Gastrocnemius medialis (tissue), 4 donors: ENCODE measurements at regions not wholly inside any gene's neighbourhood (a gene's known extent, or its start where the extent isn't known, plus 50 kb on each side); places are given as distances from the start of the nearest gene placed in this dataset.
"Not testable (repeated sequence)": the region's sequence is repeated elsewhere in the genome, so short reads cannot be mapped to it uniquely, and the experiment has no call there.

Source experiments
- ATAC-seq, 2 donors: fragments of 150-250 bp; one replicate each; pipeline ENCODE4 v1.9.1; 2016
- DNase-seq, 2 donors: peaks; one replicate each; pipeline ENCODE4 v3.0.0-alpha.2; 2019
- H3K27ac ChIP-seq, 4 donors: fragments of 200-600 bp; sonication (generic); 1 replicate in 1 of 4; 2 replicates in 3 of 4; pipeline ENCODE4 v1.5.1; 2016 to 2018; ENCODE audit warnings: mild to moderate bottlenecking in 2 of 4, moderate library complexity in 1 of 4
- H3K27me3 ChIP-seq, 3 donors: fragments of 200-600 bp; sonication (generic) in 2 of 3; 1 replicate in 1 of 3; 2 replicates in 2 of 3; pipeline versions ENCODE4 v1.5.1 to v1.6.0; 2016 to 2019; ENCODE audit warnings: mild to moderate bottlenecking in 1 of 3, moderate library complexity in 1 of 3
- H3K36me3 ChIP-seq, 2 donors: fragments of 200-600 bp; sonication (generic) in 1 of 2; one replicate each; pipeline ENCODE4 v1.5.1; 2017 to 2018
- H3K4me1 ChIP-seq, 2 donors: fragments of 200-600 bp; sonication (generic) in 1 of 2; one replicate each; pipeline ENCODE4 v1.5.1; 2016 to 2017; ENCODE audit warnings: mild to moderate bottlenecking in 2 of 2
- H3K4me3 ChIP-seq, 4 donors: fragments of 200-600 bp; sonication (generic) in 3 of 4; 1 replicate in 1 of 4; 2 replicates in 3 of 4; pipeline ENCODE4 v1.5.1; 2016 to 2019; ENCODE audit warnings: mild to moderate bottlenecking in 2 of 4
- H3K9me3 ChIP-seq, 3 donors: fragments of 200-600 bp; sonication (generic) in 2 of 3; 1 replicate in 1 of 3; 2 replicates in 2 of 3; pipeline ENCODE4 v1.5.1; 2016 to 2019
- POLR2A ChIP-seq, 2 donors: fragments of 450-650 bp; IDR thresholded peaks; one replicate each; pipeline ENCODE4 v1.6.1; 2017; ENCODE audit warnings: antibody characterized with exemption in 2 of 2, mild to moderate bottlenecking in 2 of 2, moderate library complexity in 2 of 2
- in situ Hi-C, 4 donors: fragments of 200-750 bp; cut with MboI; loops; one replicate each; pipeline versions ENCODE4 v1.15.0 to v1.8.0; 2017; ENCODE audit warnings: low sequenced_read_pairs in 4 of 4
- intact Hi-C: fragments of 100-400 bp; cut with DNase I; formaldehyde crosslinking; loops from one replicate; pipeline ENCODE4 v1.15.1; 2023; ENCODE audit warnings: low total_unique reads
- TF ChIP-seq, protein P1 (sequence below), 5 experiments: fragments of 450-650 bp in 3 of 5; fragments of 200-600 bp in 2 of 5; sonication (generic) in 2 of 5; IDR thresholded peaks in 4 of 5; conservative IDR thresholded peaks in 1 of 5; 1 replicate in 4 of 5; 2 replicates in 1 of 5; pipeline ENCODE4 v1.5.1; 2016 to 2019; ENCODE audit warnings: antibody characterized with exemption in 5 of 5, mild to moderate bottlenecking in 3 of 5, moderate library complexity in 3 of 5

DNA sequence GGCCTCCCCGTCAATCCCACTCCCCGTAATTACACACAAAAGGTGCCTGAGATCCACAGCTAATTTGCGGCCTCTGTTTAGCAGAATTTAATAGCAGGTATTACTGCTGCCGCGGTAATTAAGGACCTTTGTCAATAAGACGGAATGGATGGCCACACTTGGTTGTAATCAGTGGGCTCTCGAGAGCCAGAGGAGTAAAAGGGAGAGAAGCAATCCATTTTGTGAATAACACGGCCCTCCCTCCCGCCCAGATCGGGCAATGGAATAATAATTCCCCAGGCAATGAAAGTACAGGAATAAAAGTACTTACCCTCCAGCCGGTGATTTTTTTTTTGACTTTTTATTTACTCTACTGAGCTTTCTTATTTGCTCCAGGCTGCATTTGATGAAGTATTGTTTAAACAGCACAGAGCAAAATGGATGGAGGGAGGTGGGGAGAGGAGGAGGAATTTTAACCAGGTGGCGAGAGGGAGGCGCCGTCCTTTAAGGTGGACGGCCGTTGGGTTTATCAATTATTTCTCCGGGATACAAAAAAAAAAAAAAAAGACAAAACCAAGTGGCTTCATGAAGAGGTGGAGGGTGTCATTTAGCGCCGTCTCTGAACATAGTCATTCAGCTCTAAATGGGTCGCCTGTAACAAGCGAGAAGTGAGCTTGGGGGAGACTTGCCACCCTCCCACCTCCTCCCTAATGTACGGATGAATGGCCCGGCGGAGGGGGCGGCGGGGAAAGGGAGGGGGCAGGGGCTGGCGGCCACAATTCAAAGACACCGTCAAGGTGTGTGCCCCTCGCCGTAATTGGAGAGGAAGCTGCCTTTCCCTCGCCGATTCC lies 120.3 kb downstream of the BUB3 start:
- intact Hi-C loops: no loop called here
- DNase-seq (no peak), ATAC-seq (no peak)
- no peaks in the 10 kb centered on the region for H3K36me3 ChIP-seq
- no peaks in the 10 kb centered on the region for H3K9me3 ChIP-seq
- TF ChIP-seq, protein P1, sequence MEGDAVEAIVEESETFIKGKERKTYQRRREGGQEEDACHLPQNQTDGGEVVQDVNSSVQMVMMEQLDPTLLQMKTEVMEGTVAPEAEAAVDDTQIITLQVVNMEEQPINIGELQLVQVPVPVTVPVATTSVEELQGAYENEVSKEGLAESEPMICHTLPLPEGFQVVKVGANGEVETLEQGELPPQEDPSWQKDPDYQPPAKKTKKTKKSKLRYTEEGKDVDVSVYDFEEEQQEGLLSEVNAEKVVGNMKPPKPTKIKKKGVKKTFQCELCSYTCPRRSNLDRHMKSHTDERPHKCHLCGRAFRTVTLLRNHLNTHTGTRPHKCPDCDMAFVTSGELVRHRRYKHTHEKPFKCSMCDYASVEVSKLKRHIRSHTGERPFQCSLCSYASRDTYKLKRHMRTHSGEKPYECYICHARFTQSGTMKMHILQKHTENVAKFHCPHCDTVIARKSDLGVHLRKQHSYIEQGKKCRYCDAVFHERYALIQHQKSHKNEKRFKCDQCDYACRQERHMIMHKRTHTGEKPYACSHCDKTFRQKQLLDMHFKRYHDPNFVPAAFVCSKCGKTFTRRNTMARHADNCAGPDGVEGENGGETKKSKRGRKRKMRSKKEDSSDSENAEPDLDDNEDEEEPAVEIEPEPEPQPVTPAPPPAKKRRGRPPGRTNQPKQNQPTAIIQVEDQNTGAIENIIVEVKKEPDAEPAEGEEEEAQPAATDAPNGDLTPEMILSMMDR (IDR thresholded peaks at IDR 0.05 in 4 of 5, conservative IDR thresholded peaks at IDR 0.05 in 1 of 5): no peak
- TF ChIP-seq POLR2A (IDR thresholded peaks at IDR 0.05): no peak
- H3K27me3 ChIP-seq: peaks cover 0 to 19% (median 6%) of the 10 kb centered on the region in 3 donors
- no peak overlapping the region for H3K27ac ChIP-seq
- no peaks in the 10 kb centered on the region for H3K4me1 ChIP-seq
- in situ Hi-C loops: no loop called here
- H3K4me3 ChIP-seq: no peak overlapping the region

- TF ChIP-seq POLR2A (IDR thresholded peaks at IDR 0.05): no peak
- TF ChIP-seq, protein P1 (IDR thresholded peaks at IDR 0.05 in 4 of 5, conservative IDR thresholded peaks at IDR 0.05 in 1 of 5): no peak
- no peak overlapping the region for H3K4me3 ChIP-seq
- H3K9me3 ChIP-seq: no peaks in the 10 kb centered on the region
- intact Hi-C loops (no loop called here), in situ Hi-C loops (no loop called here)
- H3K27me3 ChIP-seq: peaks cover 0 to 19% (median 6%) of the 10 kb centered on the region in 3 donors
- no peak overlapping the region for H3K27ac ChIP-seq
- ATAC-seq (no peak), DNase-seq (no peak)
- no peaks in the 10 kb centered on the region for H3K4me1 ChIP-seq
- H3K36me3 ChIP-seq: no peaks in the 10 kb centered on the region
These were observed 120.9 kb downstream of the BUB3 start for GRCh38 chr10:123275136-123275564.

- Histone ChIP-seq H3K27ac (no peak overlapping the region), H3K4me3 (no peak overlapping the region), H3K9me3 (no peaks in the 10 kb centered on the region), H3K36me3 (no peaks in the 10 kb centered on the region), H3K4me1 (no peaks in the 10 kb centered on the region), H3K27me3 (peaks cover 0 to 19% (median 6%) of the 10 kb centered on the region in 3 donors)
- ATAC-seq: no peak
- intact Hi-C loops: no loop called here
- TF ChIP-seq, protein P1 (IDR thresholded peaks at IDR 0.05 in 4 of 5, conservative IDR thresholded peaks at IDR 0.05 in 1 of 5): no peak
- TF ChIP-seq POLR2A (IDR thresholded peaks at IDR 0.05): no peak
- in situ Hi-C loops: no loop called here
- DNase-seq: no peak
These were observed 124.2 kb downstream of the BUB3 start for GRCh38 chr10:123278445-123278844.

DNA sequence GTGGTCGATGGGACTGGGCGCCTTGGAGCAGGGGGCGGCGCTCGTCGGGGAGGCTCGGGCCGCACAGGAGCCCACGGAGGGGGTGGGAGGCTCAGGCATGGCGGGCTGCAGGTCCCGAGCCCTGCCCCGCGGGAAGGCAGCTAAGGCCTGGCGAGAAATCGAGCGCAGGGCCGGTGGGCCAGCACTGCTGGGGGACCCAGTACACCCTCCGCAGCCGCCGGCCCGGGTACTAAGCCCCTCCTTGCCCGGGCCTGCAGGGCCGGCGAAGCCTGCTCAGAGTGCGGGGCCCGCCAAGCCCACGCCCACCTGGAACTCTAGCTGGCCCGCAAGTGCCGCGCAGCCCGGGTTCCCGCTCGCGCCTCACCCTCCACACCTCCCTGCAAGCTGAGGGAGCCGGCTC lies 129.2 kb downstream of the BUB3 start:
- in situ Hi-C loops: not testable (repeated sequence)

DNA sequence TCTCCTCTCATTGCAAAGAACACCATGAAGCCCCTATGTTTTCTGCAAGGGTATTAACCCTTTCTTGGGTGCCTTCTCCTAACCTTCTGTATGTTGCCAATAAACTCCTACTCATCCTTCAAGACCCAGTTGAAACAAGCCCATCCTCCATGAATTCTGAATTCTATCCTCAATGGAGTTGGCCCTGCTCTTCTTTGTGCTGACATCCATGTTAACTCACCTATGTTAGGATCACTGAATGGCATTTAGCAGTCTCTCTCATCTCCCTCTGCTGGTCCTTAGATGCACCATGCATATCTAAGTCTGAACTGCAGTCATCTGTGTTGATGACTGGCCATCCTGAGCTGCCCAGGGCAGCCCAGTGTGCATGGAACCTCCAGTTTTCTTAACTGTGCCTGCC lies 129.8 kb downstream of the BUB3 start:
- H3K9me3 ChIP-seq: no peaks in the 10 kb centered on the region

More for the DNA sequence above, 129.2 kb downstream of the BUB3 start:
- H3K27me3 ChIP-seq, H3K27ac ChIP-seq, intact Hi-C loops, DNase-seq, H3K4me1 ChIP-seq, H3K36me3 ChIP-seq, H3K4me3 ChIP-seq, H3K9me3 ChIP-seq, ATAC-seq: not testable (repeated sequence)

More for the DNA sequence above, 129.8 kb downstream of the BUB3 start:
- no peaks in the 10 kb centered on the region for H3K27me3 ChIP-seq
- no peaks in the 10 kb centered on the region for H3K36me3 ChIP-seq
- H3K4me3 ChIP-seq: no peak overlapping the region
- no peak for DNase-seq
- no peak overlapping the region for H3K27ac ChIP-seq
- H3K4me1 ChIP-seq: no peaks in the 10 kb centered on the region
- intact Hi-C loops: no loop called here
- no peak for TF ChIP-seq POLR2A (IDR thresholded peaks at IDR 0.05)
- TF ChIP-seq, protein P1 (IDR thresholded peaks at IDR 0.05 in 4 of 5, conservative IDR thresholded peaks at IDR 0.05 in 1 of 5): no peak
- in situ Hi-C loops: no loop called here
- ATAC-seq: no peak
